NCI-H2029 treated with DMSO at 0.1 percent for 48 hours (cell line): ENCODE measurements at regions not wholly inside any gene's neighbourhood (a gene's known extent, or its start where the extent isn't known, plus 50 kb on each side); places are given as distances from the start of the nearest gene placed in this dataset.
"Not testable (repeated sequence)": the region's sequence is repeated elsewhere in the genome, so short reads cannot be mapped to it uniquely, and the experiment has no call there.

Source experiments
- DNase-seq: peaks from one replicate; lab custom pipeline; 2025; lab: John Stamatoyannopoulos, UW

DNA sequence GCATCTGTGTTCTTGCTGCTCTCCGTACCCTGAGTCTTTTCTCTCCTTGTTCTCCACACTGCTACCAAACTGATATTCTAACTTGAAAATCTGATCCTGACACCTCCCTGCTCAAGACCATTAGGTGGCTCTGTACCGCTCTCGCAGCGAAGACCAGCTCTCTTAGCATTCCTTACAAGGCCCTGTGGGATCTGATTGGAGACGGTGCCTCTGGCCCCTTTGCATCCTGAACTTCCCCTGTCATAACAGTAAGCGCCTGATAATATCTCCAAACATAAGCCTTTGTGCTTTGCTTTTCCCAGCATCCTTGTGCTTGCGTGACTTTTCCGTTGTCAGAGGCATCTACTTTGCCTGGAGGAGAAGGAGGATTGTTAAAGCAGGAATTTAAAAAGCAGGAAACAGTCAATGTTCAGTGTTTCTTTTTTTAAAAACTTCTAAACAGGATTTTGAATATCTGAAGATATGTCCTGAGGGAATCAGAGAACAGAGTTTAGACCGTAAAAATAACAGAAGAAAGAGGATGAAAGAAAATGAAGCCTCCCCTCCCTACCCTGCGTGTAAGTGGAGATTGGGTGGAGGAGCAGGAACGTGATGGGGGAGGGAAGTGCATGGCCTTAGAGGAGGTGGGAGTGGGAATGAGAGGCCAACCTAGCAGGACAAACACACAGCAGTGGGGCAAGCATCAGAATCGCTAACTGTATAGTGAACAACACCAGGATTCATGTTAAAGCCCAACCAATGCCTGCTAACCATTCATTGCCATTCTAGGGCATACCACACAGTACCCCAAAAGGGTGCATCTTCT, 89.2 kb upstream of the STMND1 start:
- no peak for DNase-seq

DNA sequence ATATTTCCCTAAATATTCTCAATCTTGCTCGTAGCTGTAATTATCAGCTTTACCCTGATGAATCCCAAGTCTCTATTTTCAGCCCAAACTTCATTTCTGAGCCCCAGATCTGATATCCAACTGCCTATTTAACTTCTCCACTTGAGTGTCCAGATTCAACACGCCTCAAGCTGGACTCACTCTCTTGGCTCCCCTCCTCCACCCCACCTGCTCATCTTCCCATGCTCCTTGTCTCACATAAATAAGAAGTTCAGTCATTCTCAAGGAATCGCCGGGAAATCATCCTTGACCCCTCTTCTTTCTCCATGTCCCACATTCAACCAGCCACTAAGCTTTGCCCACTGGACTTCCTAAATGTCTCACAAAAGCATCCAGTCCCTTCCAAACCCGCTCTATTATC, 89.9 kb upstream of the STMND1 start:
- no peak for DNase-seq

DNA sequence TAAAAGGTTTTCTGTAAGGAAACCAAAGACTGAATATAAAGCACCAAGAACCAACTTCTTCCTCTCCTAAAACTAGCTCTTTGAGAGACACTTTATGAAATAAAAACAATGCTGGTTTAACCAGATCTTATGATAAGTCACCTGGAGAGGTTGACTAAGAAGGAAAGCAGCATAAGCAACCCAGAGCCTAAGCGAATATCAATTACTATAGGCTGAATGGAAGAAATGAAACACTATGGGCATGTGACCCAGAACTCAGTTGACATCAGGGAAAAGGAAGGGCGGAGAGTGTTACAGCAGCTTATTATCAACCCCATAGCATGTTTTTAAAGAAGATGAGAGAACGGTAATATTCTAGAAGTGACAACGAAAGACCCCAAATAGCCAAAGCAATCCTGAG, 94.1 kb upstream of the STMND1 start:
- no peak for DNase-seq

DNA sequence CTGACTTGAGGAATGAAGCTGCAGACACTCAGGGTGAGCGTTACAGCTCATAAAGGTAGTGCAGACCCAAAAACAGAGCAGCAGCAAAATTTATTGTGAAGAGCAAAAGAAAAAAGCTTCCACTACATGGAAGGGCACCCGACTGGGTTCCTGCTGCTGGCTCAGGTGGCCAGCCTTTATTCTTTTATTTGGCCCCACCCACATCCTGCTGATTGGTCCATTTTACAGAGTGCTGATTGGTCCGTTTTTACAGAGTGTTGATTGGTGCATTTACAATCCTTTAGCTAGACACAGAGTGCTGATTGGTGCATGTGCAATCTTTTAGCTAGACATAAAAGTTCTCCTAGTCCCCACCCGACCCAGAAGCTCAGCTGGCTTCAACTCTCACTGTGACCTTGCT, 95.3 kb upstream of the STMND1 start:
- DNase-seq, result no peak

DNA sequence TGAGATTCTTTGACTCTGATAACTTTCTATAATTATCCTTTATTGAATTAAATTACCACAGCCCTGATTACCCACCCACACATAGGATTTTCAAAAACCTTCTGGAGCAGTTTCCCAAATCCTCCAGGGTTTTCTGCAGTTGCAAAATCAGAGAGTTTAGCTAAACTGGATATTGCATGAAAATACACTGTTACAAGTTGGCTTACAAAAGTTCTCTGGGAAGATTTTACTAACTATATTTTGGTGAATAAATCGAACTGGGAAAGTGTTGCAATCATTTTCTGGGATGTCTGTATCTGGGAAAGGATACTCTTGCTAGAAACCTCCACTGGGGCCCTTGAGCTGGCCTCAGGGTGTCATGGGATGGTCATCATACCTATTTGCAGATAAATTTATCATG, 97.6 kb upstream of the STMND1 start:
- DNase-seq, result no peak

DNA sequence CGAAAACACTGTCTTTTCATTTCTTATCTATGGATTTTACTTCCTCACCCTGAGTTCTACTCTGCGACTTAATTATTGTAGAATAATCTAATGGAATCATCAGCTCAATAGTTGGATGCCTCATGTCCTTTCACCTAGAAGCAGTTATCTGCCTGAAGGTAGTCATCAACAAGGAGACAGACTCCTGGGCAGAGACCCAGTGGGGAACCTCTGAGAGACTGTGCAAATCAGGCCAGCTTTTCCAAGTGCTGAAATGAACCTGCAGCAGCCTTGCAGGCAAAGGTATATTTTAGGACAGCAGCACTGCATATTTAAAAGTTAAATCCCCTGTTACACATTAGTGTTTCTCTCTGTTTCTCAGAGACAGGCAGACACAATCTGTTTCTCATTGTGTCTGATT, 99.7 kb upstream of the STMND1 start:
- no peak for DNase-seq

DNA sequence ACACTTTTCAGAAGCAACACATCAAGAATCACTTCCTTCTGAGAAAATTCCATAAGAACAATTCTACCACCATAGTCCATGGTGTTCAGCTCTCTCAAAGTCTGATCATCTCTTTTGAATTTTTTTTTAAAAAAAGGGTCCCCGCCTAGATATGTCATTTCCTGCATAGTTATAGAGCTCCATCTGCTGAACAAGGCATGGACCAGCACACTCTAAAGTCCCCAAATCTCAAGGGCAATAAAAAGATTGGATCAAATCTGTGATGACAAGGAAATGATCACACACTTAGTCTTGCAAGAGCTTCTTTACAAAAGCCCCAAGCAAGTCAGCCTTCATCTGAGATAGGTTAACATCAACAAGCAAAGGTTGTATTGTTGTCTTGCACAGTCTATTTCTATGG, 100.7 kb upstream of the STMND1 start:
- DNase-seq, result no peak

DNA sequence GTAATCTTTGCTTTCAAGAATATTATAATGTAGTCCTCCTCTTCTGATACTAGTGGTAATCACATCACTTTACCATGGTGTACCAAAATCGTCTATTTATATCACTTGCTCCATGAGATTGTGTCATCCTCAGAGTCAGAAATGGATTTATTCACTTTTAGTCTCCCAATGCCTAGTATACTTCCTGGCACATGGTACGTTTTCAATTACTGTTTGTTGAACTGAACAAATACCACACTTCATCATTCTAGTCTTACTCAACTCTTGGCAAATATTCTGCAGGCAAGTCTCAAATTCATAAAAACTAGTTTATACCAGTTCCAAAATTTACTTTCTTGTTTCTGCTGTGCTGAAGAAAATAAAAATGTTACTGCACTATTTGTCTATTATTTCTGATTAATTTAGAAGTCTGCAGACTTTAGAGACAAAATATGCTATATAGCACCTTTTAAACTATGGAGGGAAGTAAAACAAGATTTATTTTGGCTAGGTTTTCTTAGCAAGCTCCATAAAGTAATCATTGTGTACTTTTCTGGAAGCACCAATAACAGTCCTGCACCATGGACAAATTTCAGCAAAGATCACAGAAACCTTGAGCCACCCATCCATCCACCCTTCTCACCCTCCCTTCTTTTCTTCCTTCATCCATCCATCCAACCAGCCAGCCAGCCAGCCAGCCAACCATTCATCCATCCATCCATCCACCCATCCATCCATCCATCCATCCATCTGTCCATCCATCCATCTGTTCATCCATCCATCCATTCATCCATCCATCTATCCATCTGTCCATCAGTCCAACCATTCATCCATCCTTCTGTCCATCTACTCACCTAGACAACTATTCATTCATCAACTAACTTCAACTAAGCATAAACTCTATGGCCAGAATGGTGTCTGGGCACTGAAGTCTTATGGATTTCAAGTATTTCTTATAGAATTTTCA, 102.1 kb upstream of the STMND1 start:
- DNase-seq, result no peak

DNA sequence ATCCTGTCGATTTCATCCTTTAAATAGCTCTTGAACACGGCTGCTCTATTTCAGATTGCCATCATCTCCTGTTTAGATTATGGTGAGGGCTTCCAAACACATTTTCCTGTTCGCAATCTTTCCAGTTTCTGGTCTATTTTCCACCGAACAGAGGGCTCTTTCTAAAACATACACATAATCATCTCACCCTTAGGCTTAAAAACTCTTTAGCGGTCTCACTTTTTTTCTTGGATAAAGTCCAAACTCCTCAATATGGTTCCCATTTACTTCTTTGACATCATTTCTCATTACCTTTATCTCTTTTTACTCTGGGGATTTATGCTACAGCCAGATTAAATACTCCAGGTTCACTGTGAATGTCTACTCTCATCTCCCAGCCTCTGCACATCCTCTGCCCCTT, 103.4 kb upstream of the STMND1 start:
- DNase-seq, result no peak

DNA sequence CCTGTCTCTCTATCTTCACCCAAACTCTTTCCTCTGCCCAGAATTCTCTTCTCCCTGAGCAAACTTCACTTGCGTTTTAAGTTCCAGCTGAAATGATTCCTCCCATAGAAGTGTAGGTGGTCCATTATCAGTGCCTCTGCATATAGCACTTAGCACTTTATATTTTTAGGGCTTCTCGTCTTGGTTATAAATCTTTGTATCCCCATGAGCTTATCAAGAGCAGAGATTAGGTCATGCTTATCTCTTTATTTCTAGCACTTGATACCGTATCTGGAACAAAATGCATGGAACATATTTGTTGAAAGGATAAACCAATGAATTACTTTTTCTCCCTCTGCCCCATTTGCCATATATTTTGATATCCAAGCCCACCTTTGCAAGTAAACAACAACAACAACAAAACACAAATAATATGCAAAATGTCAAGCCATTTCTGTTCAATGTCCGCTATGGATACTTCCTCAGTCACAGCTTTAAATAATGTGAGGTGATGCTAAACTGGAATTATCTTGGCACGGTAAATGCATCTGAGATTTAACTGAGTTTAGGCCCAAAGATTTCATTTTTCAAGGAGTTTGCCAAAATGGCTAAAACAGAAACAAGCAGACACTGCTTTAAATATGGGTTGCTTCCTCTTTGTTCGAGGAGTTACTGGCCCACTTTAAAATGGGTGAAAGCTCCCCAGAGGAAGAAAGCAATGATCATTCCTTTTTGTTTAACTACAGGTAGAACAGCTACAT, 106.2 kb upstream of the STMND1 start:
- no peak for DNase-seq

DNA sequence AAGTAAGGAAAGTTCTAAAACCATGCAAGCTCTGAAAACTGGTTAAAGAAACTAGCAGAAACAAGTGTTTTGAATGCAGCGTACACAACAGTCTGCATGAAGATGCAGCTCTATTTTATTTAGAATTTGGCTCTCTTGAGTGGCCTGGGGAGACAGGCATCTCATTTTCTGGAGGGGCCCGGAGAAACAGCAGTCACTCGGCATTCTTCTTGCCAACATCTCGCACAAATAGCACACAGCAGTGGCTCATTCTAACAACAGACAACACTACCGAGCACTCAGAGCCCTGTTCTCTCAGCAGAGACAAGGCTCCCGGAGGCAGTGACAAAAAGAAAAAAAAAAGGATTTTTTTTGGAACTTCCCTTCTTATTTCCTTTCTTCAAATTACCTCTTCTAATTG, 108.5 kb upstream of the STMND1 start:
- DNase-seq, result no peak

DNA sequence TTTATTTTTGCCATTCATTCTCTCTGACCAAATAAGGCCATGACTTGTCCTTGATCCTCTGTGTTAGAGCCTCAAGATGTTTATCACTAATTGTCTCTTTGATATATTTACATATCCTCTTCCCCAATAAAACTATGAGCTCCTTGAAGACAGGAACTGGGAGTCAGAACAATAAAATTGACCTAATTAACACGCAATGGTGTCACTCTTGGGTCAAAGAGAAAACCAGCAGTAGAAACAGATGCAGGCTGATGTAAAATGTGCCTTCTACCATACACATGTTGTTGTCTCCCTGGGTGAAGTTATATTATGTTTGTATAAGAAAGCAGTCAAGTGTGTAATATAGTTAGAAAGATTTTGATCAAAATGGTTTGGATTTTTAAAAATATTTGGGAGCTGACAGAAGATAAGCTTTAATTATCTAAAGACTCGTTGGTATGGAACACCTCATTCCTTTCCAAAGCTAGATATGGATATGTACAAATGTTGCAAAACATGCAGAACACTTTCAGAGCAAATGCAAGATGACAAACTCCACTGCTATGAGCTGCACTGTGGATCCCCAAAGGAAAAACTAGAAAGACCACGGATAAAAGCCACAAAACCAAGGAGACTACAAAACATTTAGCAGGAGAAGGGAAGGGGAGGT, 109.7 kb upstream of the STMND1 start:
- DNase-seq, result no peak

DNA sequence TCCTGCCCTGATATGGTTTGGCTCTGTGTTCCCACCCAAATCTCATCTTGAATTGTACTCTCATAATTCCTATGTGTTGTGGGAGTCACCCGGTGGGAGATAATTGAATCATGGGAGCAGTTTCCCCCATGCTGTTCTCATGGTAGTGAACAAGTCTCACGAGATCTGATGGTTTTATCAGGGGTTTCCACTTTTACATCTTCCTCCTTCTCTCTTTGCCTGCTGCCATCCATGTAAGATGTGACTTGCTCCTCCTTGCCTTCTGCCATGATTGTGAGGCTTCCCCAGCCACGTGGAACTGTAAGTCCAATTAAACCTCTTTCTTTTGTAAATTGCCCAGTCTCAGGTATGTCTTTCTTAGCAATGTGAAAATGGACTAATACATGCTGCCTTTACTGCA, 111.9 kb upstream of the STMND1 start:
- not testable (repeated sequence) for DNase-seq

DNA sequence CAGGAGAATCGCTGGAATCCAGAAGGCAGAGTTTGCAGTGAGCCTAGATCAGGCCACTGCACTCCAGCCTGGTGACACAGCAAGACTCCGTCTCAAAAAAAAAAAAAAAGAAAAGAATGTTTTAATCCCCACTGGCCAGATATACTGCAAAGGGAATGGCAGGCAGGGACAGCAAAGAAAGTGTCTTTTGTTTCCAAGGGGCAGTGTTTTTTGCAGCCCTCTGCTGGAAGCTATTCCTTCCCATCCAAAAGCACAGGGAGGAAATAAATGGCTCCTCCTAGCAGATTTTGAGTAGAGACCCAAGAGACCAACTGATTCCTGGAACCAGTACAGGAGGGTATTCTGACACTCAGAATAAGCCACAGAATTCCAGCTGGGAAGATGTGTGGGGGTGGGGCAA, 112.5 kb upstream of the STMND1 start:
- no peak for DNase-seq

DNA sequence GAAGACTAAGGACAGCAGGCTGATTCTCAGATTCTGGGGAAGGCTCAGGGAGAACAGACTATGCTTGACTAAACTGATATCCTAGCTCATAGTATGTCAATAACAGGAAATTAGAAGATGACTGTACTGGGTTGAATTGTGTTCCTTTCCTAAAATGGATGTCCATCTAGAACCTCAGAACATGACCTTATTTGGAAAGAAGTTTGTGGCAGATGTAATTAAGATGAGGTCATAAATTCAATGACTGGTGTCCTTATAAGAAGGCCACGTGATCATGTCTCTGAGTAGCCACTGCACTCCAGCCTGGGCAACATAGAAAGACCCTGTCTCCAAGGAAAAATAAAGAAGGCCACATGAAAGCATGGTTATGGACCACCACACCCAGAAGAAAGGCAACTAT, 113.9 kb upstream of the STMND1 start:
- DNase-seq, result no peak

DNA sequence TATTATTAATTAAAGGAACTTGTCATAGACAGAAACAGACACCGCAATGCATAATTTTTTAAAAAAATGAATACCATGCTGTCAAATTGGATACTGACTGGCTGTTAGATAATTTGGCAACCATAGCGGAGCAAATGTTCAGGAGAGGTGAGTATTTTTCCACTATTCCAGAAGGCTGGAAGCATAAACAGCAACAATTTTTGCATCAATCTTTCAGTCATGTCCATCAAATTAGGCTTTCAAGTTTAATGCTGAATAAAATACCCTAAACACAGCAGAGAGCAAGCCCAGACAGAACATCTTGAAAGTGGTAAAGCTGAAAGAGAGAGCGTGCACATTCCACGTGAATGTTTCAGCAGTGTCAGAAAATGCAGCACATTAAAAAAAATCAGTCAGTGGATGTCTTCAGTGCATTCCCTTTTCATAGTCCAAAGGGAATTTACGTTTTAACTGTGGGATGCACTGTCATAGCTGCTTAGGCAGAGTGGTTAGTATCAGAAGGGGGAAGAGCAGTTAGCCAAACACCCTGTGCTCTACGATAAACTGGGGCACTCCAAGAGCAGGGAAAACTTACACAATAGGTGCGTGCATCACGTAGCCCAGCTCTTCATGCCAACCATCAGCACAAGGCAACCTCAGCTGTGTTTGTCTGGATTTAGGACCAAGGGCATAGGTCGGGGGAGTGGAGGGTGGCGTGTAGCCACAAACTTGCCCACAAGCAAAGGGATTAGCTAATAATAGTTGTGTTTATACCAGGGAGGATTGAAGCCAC, 116.2 kb upstream of the STMND1 start:
- DNase-seq, result no peak

DNA sequence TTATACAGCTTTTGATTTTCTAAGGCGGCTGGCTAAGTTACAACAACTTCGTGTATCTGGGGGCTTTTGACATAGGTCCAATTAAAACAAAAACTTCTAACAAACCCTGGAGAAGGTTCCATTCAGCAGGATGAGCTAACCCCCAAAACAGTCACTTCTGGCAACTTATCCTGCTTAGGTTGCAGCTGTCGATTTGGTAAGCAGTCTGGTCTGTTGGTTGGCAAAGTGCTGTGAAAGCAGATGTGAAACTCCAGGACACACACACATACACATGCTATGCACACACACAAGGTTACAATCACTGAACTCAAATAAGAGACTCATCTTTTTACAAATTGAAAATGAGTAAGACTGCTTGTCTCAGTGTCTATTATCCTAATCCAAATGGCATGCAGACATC, 119.0 kb upstream of the STMND1 start:
- no peak for DNase-seq

DNA sequence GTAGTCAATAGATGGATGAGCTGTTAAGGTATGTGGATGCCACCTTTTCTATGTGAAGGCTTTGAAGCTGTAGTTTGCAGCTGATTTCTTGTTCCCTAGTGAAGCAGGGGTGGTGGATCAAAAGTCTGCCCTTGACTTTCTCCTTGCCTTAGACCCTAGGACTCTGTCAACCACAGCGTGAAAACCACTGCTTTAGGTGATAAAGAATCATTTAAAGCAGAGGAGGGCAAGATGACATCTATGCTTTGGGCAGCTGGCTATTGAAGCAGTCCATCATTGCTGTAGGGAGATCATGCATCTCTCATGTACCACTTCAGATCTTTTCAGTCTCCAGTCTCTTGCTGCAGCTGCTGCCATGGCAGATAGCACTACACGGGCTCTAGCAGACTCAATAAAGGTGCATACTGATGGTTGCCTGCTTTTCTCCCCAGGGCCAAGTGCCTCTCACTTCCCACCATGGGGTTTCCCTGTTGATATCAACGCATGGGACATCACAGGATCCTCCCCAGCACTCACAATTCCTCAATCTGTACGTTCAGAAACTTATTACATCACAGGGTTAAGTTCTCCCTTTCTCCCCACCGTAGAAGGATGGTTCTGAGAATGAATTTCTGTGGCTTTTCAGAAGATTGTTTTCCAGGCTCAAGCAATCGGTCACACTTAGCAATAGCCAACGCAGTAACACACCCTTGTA, 122.0 kb upstream of the STMND1 start:
- DNase-seq, result no peak

DNA sequence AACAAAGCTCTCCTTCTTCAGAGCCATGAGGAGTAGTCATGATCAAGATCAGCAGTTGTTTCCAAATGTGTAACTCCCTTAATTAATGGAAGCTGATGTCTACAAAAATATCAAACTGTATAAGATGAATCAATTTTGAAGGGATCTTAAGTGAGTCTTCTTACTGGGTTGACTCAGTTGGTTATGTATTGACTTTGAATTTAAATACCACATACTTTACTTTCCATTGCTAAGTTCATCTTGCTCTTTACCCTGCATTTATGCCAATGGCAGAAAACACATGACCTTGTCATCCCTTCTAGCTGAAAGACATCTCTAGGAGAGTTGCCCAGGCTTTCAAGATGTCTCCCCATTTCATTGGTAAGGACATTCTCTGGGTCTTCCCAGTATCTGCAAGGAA, 123.2 kb upstream of the STMND1 start:
- DNase-seq, result no peak

DNA sequence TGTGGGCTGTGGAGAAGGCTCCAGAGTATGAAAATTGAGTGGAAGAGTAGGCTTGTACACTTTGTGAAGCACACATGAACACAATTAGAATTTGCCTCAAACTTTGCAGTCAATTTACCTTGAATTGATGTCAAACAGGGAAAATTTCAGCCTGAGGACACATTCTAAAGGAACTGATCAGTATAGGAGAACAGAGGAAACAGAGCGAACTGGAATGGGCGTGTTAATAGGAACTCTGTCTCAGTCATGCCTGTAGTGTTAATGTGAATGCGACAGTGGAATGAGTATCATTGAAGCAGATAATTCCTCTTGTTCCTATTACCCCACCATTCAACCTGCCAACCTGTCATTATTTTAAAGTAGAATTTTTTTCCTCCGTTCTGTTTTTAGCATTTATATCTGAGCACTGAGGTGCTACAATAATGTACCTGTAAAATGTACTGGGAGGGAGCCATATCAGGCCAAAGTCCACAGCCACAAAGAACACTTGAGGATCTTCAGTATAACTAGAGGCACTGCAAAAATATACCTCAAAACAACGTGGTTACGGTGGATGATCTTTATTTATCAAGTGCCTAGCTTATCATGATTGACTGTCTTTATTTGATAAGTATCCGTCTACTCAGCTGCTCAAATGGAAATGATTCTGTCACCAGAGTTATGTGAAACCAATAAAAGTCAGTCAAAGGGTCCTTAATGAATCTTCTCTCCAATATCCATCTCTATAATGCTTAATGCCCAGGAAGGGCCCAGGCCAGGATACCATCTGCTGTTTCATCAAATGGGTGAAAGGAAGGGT, 125.3 kb upstream of the STMND1 start:
- DNase-seq, result no peak
